Adrenal gland (tissue), 9 donors: ENCODE measurements at regions not wholly inside any gene's neighbourhood (a gene's known extent, or its start where the extent isn't known, plus 50 kb on each side); places are given as distances from the start of the nearest gene placed in this dataset.
A peak's percentile ranks its signal among the peaks of the same experiment; 100 is the strongest.
"Not testable (repeated sequence)": the region's sequence is repeated elsewhere in the genome, so short reads cannot be mapped to it uniquely, and the experiment has no call there.

Source experiments
- DNase-seq, 7 donors: peaks; one replicate each; pipeline ENCODE4 v3.0.0-alpha.2; 2019 to 2020
- H3K27ac ChIP-seq, 5 donors: fragments of 200-600 bp; sonication (generic) in 4 of 5; 1 replicate in 3 of 5; 2 replicates in 2 of 5; pipeline versions ENCODE4 v1.5.1 to v1.8.0; 2016 to 2020; ENCODE audit warnings: mild to moderate bottlenecking in 1 of 5
- H3K27me3 ChIP-seq: fragments of 200-600 bp; 2 replicates; pipeline ENCODE4 v1.8.0; 2021
- H3K36me3 ChIP-seq, 2 donors: fragments of 200-600 bp; replicated peaks in 1 of 2; 1 replicate in 1 of 2; 2 replicates in 1 of 2; pipeline versions ENCODE4 v1.5.1 to v1.8.0; 2018 to 2022
- H3K4me1 ChIP-seq, 2 donors: fragments of 200-600 bp; replicated peaks in 1 of 2; 1 replicate in 1 of 2; 2 replicates in 1 of 2; pipeline versions ENCODE4 v1.5.1 to v1.8.0; 2018 to 2021
- H3K4me3 ChIP-seq, 4 donors: fragments of 200-600 bp; sonication (generic) in 3 of 4; one replicate each; pipeline ENCODE4 v1.5.1; 2016 to 2018
- H3K9me3 ChIP-seq, 3 donors: fragments of 200-600 bp; sonication (generic) in 1 of 3; replicated peaks in 1 of 3; 1 replicate in 2 of 3; 2 replicates in 1 of 3; pipeline versions ENCODE4 v1.5.1 to v1.8.0; 2016 to 2021
- CTCF ChIP-seq, 6 experiments: fragments of 450-650 bp in 4 of 6; fragments of 200-600 bp in 2 of 6; sonication (generic) in 1 of 6; IDR thresholded peaks; 1 replicate in 5 of 6; 2 replicates in 1 of 6; pipeline versions ENCODE4 v1.5.1 to v1.8.0; 2016 to 2021; ENCODE audit warnings: antibody characterized with exemption in 6 of 6, mild to moderate bottlenecking in 2 of 6, moderate library complexity in 1 of 6
- POLR2A ChIP-seq, 2 donors: fragments of 450-650 bp; IDR thresholded peaks; one replicate each; pipeline ENCODE4 v1.6.1; 2017; ENCODE audit warnings: antibody characterized with exemption in 2 of 2, mild to moderate bottlenecking in 2 of 2, moderate library complexity in 1 of 2
- WGBS, 4 donors: extraction: QIAGEN DNeasy Blood & Tissue Kit in 2 of 4; methylation state at CpG; one replicate each; pipeline versions ENCODE4 v1.1.5 to v1.1.7; 2013 to 2017; 5-methylcytosine and 5-hydroxymethylcytosine counted together
- intact Hi-C, 2 donors: fragments of 100-400 bp; cut with DNase I; formaldehyde crosslinking; loops; one replicate each; pipeline versions ENCODE4 v1.14.1 to v1.15.0; 2022 to 2023
- donor health status: healthy with polysubstance abuse.
- donor health status: Bipolar disorder and iron deficiency.
- donor health status: DM: yes; HTN: yes; CAD: no.
- donor health status: DM: no; HTN: no; CAD: no.
- donor health status: DM: no; HTN: no; CAD: no.

DNA sequence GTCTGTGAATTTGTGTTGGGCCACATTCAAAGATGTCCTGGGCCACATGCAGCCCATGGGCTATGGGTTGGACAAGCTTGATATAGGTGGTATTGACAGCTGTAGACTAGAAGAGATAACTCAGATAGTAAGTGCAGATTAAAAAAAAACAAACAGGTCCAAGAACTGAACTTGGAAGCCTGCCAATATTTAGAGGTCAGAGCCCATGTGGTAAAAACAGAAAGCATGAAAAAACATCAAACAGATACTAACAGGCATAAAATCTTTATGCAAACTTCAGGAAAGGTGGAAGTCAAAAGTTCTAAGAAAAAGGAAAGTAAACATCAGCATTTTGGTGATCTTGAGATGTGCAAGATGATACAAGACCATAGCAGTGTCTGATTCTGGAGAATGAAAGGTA, 155.1 kb upstream of the NR4A3 start:
- Histone ChIP-seq H3K4me3 (no peak overlapping the region), H3K4me1 (peaks cover 0 to 4% of the 10 kb centered on the region in 2 donors), H3K9me3 (no peaks in the 10 kb centered on the region), H3K27ac (no peak overlapping the region), H3K36me3 (no peaks in the 10 kb centered on the region), H3K27me3 (no peaks in the 10 kb centered on the region)
- TF ChIP-seq CTCF (IDR thresholded peaks at IDR 0.05) (no peak), POLR2A (IDR thresholded peaks at IDR 0.05) (no peak)
- DNase-seq = peak in 2 of 7 donors; percentile 19 to 31
- intact Hi-C loops = no loop called here

- H3K36me3 ChIP-seq, H3K4me3 ChIP-seq, H3K27ac ChIP-seq, DNase-seq, H3K4me1 ChIP-seq, H3K27me3 ChIP-seq, H3K9me3 ChIP-seq, intact Hi-C loops: not testable (repeated sequence)
- 90 to 98% (median 94%) methylated on average over 7 of the region's 7 CpGs for WGBS, 4 donors
Measured at GRCh38 chr9:99670886-99671285, 150.8 kb upstream of the NR4A3 start.

- Histone ChIP-seq H3K4me1 (no peaks in the 10 kb centered on the region), H3K4me3 (no peak overlapping the region), H3K36me3 (no peaks in the 10 kb centered on the region), H3K27ac (no peak overlapping the region), H3K27me3 (no peaks in the 10 kb centered on the region), H3K9me3 (no peaks in the 10 kb centered on the region)
- 44 to 54% (median 47%) methylated on average over 1 of the region's 1 CpG for WGBS, 4 donors
- intact Hi-C loops = no loop called here
- DNase-seq = no peak
- no peak for TF ChIP-seq POLR2A (IDR thresholded peaks at IDR 0.05)
- no peak for TF ChIP-seq CTCF (IDR thresholded peaks at IDR 0.05)
Measured at GRCh38 chr9:99677281-99677680, 144.4 kb upstream of the NR4A3 start.

- no peaks in the 10 kb centered on the region for H3K36me3 ChIP-seq
- no peak for TF ChIP-seq POLR2A (IDR thresholded peaks at IDR 0.05)
- TF ChIP-seq CTCF (IDR thresholded peaks at IDR 0.05) = no peak
- H3K4me1 ChIP-seq = no peaks in the 10 kb centered on the region
- no peak for DNase-seq
- H3K27me3 ChIP-seq = no peaks in the 10 kb centered on the region
- no peaks in the 10 kb centered on the region for H3K9me3 ChIP-seq
- intact Hi-C loops = no loop called here
- no peak overlapping the region for H3K4me3 ChIP-seq
- no peak overlapping the region for H3K27ac ChIP-seq
Measured at GRCh38 chr9:99678566-99678965, 143.1 kb upstream of the NR4A3 start.

DNA sequence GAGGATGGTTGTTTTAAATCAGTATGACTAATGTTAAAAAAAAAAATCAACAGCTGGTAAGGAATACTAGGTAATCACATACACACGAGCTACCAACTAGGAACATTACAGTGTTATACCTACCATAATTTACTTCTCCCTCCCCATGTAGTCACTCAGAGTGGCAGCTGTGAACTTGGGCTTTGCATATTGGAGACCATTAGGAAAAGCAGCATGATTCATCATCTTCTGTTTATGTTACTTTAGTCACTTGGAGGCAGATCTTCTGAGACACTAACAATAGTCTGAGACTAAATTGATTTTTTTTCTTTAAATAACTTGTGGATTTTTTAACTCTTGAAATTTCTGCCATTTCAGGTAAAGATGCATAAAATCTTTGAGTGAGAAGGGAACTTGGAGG, 141.5 kb upstream of the NR4A3 start:
- DNase-seq = no peak
- Histone ChIP-seq H3K36me3 (no peaks in the 10 kb centered on the region), H3K9me3 (no peaks in the 10 kb centered on the region), H3K27ac (no peak overlapping the region), H3K4me3 (no peak overlapping the region), H3K27me3 (no peaks in the 10 kb centered on the region), H3K4me1 (no peaks in the 10 kb centered on the region)
- TF ChIP-seq POLR2A (IDR thresholded peaks at IDR 0.05) (no peak), CTCF (IDR thresholded peaks at IDR 0.05) (no peak)
- 58 to 85% (median 78%) methylated on average over 1 of the region's 1 CpG for WGBS, 4 donors
- intact Hi-C loops = no loop called here
